ENCODE measurements at regions not wholly inside any gene's neighbourhood (a gene's known extent, or its start where the extent isn't known, plus 50 kb on each side); places are given as distances from the start of the nearest gene placed in this dataset.

DNA sequence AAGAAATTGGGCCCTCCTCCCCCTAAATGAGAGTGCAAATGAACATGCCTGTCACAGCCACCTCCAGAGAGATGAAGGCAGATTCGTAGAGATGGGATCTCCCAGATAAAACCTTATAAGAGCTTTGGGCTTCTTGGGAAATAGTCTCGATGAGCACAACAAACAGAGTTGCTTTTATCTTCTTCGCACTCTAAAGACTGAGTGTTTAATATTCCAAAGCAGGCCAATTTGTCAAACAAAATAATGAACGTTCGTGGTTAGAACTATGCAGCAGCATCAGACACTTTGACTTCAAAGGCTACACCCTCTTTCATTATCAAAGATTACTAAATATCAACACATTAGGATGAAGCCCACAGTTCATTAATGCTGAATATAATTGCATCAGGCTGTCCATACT is 256.2 kb downstream of the SKIDA1 start:
- 76 to 82% methylated on average over 5 of the region's 5 CpGs for WGBS, 2 donors
- TF ChIP-seq CTCF (IDR thresholded peaks at IDR 0.05; ENCODE audit: control extremely low read depth, extremely low read depth) = no peak
- H3K9me3 ChIP-seq (ENCODE audit: control insufficient read depth in 4 of 4, insufficient read depth in 3 of 4, low read length in 3 of 4) = no peaks in the 10 kb centered on the region

GRCh38 chr10:21265622-21266021 is 259.9 kb downstream of the SKIDA1 start:
- H3K36me3 ChIP-seq (ENCODE audit: control insufficient read depth in 4 of 4, insufficient read depth in 4 of 4, low read length in 4 of 4) = no peaks in the 10 kb centered on the region
- H3K9me3 ChIP-seq (ENCODE audit: control insufficient read depth in 4 of 4, insufficient read depth in 3 of 4, low read length in 3 of 4) = no peaks in the 10 kb centered on the region
- DNase-seq = peak; percentile 45 to 84 (median 82)
- H3K4me3 ChIP-seq = no peak overlapping the region
- H3K4me1 ChIP-seq (ENCODE audit: control insufficient read depth in 5 of 5, insufficient read depth in 5 of 5, low read length in 5 of 5) = peaks cover 0 to 41% (median 0%) of the 10 kb centered on the region in 5 donors
- no peak for ATAC-seq (ENCODE audit: insufficient read depth, low FRiP score)
- no peak overlapping the region for H3K27ac ChIP-seq (ENCODE audit: low read depth in 1 of 2, low read length in 1 of 2)
- 52 to 61% methylated on average over 3 of the region's 3 CpGs for WGBS, 2 donors
- no peak for TF ChIP-seq CTCF (IDR thresholded peaks at IDR 0.05; ENCODE audit: control extremely low read depth, extremely low read depth)
- no peak overlapping the region for H3K9ac ChIP-seq (ENCODE audit: insufficient read depth in 1 of 2, low read length in 2 of 2)
- no peaks in the 10 kb centered on the region for H3K27me3 ChIP-seq (ENCODE audit: control insufficient read depth in 3 of 3, insufficient read depth in 3 of 3, low read length in 2 of 3)

More for the DNA sequence above, 256.2 kb downstream of the SKIDA1 start:
- no peak overlapping the region for H3K27ac ChIP-seq (ENCODE audit: low read depth in 1 of 2, low read length in 1 of 2)
- no peaks in the 10 kb centered on the region for H3K36me3 ChIP-seq (ENCODE audit: control insufficient read depth in 4 of 4, insufficient read depth in 4 of 4, low read length in 4 of 4)
- DNase-seq (peak; percentile 49 to 83 (median 81)), ATAC-seq (ENCODE audit: insufficient read depth, low FRiP score) (no peak)
- H3K4me1 ChIP-seq (ENCODE audit: control insufficient read depth in 5 of 5, insufficient read depth in 5 of 5, low read length in 5 of 5) = peaks cover 0 to 20% (median 0%) of the 10 kb centered on the region in 5 donors
- H3K4me3 ChIP-seq = no peak overlapping the region
- no peak overlapping the region for H3K9ac ChIP-seq (ENCODE audit: insufficient read depth in 1 of 2, low read length in 2 of 2)
- H3K27me3 ChIP-seq (ENCODE audit: control insufficient read depth in 3 of 3, insufficient read depth in 3 of 3, low read length in 2 of 3) = no peaks in the 10 kb centered on the region

GRCh38 chr10:21264271-21264670 is 261.2 kb downstream of the SKIDA1 start:
- H3K9me3 ChIP-seq (ENCODE audit: control insufficient read depth in 4 of 4, insufficient read depth in 3 of 4, low read length in 3 of 4) = no peaks in the 10 kb centered on the region
- DNase-seq (no peak), ATAC-seq (ENCODE audit: insufficient read depth, low FRiP score) (no peak)
- H3K9ac ChIP-seq (ENCODE audit: insufficient read depth in 1 of 2, low read length in 2 of 2) = no peak overlapping the region
- TF ChIP-seq CTCF (IDR thresholded peaks at IDR 0.05; ENCODE audit: control extremely low read depth, extremely low read depth) = no peak
- no peak overlapping the region for H3K4me3 ChIP-seq
- H3K27me3 ChIP-seq (ENCODE audit: control insufficient read depth in 3 of 3, insufficient read depth in 3 of 3, low read length in 2 of 3) = no peaks in the 10 kb centered on the region
- WGBS, 2 donors = 87 to 94% methylated on average over 2 of the region's 2 CpGs
- no peaks in the 10 kb centered on the region for H3K36me3 ChIP-seq (ENCODE audit: control insufficient read depth in 4 of 4, insufficient read depth in 4 of 4, low read length in 4 of 4)
- peaks cover 0 to 46% (median 0%) of the 10 kb centered on the region in 5 donors for H3K4me1 ChIP-seq (ENCODE audit: control insufficient read depth in 5 of 5, insufficient read depth in 5 of 5, low read length in 5 of 5)
- no peak overlapping the region for H3K27ac ChIP-seq (ENCODE audit: low read depth in 1 of 2, low read length in 1 of 2)

GRCh38 chr10:21263839-21264238 is 261.6 kb downstream of the SKIDA1 start:
- H3K4me1 ChIP-seq (ENCODE audit: control insufficient read depth in 5 of 5, insufficient read depth in 5 of 5, low read length in 5 of 5) = peaks cover 0 to 41% (median 0%) of the 10 kb centered on the region in 5 donors
- no peaks in the 10 kb centered on the region for H3K27me3 ChIP-seq (ENCODE audit: control insufficient read depth in 3 of 3, insufficient read depth in 3 of 3, low read length in 2 of 3)
- no peak overlapping the region for H3K27ac ChIP-seq (ENCODE audit: low read depth in 1 of 2, low read length in 1 of 2)
- H3K36me3 ChIP-seq (ENCODE audit: control insufficient read depth in 4 of 4, insufficient read depth in 4 of 4, low read length in 4 of 4) = no peaks in the 10 kb centered on the region
- no peak for DNase-seq
- no peak for TF ChIP-seq CTCF (IDR thresholded peaks at IDR 0.05; ENCODE audit: control extremely low read depth, extremely low read depth)
- no peaks in the 10 kb centered on the region for H3K9me3 ChIP-seq (ENCODE audit: control insufficient read depth in 4 of 4, insufficient read depth in 3 of 4, low read length in 3 of 4)
- 83 to 89% methylated on average over 3 of the region's 3 CpGs for WGBS, 2 donors
- ATAC-seq (ENCODE audit: insufficient read depth, low FRiP score) = no peak
- no peak overlapping the region for H3K4me3 ChIP-seq
- no peak overlapping the region for H3K9ac ChIP-seq (ENCODE audit: insufficient read depth in 1 of 2, low read length in 2 of 2)

All from lung (tissue), 11 donors.